Fibroblast of villous mesenchyme (primary cell): ENCODE measurements at regions not wholly inside any gene's neighbourhood (a gene's known extent, or its start where the extent isn't known, plus 50 kb on each side); places are given as distances from the start of the nearest gene placed in this dataset.

ENCODE experiments used
- DNase-seq: peaks from one replicate; pipeline ENCODE4 v3.0.0-alpha.2; 2010; ENCODE audit warnings: low read depth
- H3K4me3 ChIP-seq: 2 replicates; pipeline ENCODE4 v1.5.1; 2011; ENCODE audit warnings: low read depth, mild to moderate bottlenecking, low read length
- CTCF ChIP-seq: IDR thresholded peaks from 2 replicates; pipeline ENCODE4 v1.5.1; 2012; ENCODE audit warnings: low read depth, mild to moderate bottlenecking, low read length; ENCODE audit not compliant: insufficient read depth

- no peak for TF ChIP-seq CTCF
Observed at GRCh38 chr2:236823041-236823629, 253.5 kb downstream of the ACKR3 start.

GRCh38 chr2:236823963-236824362 lies 254.3 kb downstream of the ACKR3 start:
- TF ChIP-seq CTCF = no peak
- DNase-seq = no peak
- no peak overlapping the region for H3K4me3 ChIP-seq

More at GRCh38 chr2:236823041-236823629, 253.5 kb downstream of the ACKR3 start:
- H3K4me3 ChIP-seq = no peak overlapping the region
- DNase-seq = no peak

- DNase-seq = no peak
- TF ChIP-seq CTCF = no peak
- no peak overlapping the region for H3K4me3 ChIP-seq
Observed at GRCh38 chr2:236824836-236825235, 255.2 kb downstream of the ACKR3 start.

- H3K4me3 ChIP-seq = no peak overlapping the region
- no peak for DNase-seq
- TF ChIP-seq CTCF = no peak
Observed at GRCh38 chr2:236825989-236826510, 256.4 kb downstream of the ACKR3 start.

- DNase-seq = no peak
- no peak overlapping the region for H3K4me3 ChIP-seq
- no peak for TF ChIP-seq CTCF
Observed at GRCh38 chr2:236826606-236827156, 257.1 kb downstream of the ACKR3 start.

- no peak for TF ChIP-seq CTCF
- no peak overlapping the region for H3K4me3 ChIP-seq
- DNase-seq = no peak
Observed at GRCh38 chr2:236827997-236828396, 257.7 kb upstream of the COPS8 start.

- no peak for TF ChIP-seq CTCF
- no peak overlapping the region for H3K4me3 ChIP-seq
- no peak for DNase-seq
Observed at GRCh38 chr2:236828820-236829219, 256.9 kb upstream of the COPS8 start.
